ENCODE measurements at regions not wholly inside any gene's neighbourhood (a gene's known extent, or its start where the extent isn't known, plus 50 kb on each side); places are given as distances from the start of the nearest gene placed in this dataset.

DNA sequence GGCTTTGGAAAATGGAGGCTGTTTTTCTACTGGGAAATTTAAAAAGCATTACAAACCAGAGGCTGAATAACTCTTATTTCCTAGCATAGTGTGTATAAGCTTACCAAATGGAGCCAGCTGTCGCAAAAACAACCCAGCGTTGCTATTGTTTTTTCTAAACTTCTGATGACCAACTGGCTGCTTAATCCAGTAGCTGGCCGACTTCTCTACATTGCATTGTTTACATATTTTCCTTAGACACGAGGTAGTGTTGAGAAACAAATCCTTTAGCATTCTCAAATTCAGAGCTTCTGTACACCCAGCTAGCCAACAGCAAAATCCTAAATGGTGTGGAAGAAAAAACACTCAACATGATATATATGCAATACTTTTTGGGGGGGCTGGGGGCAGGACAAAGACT, 161.0 kb upstream of the ADAMTS9 start:
- no peak for DNase-seq (ENCODE audit: low read depth, low spot score)

DNA sequence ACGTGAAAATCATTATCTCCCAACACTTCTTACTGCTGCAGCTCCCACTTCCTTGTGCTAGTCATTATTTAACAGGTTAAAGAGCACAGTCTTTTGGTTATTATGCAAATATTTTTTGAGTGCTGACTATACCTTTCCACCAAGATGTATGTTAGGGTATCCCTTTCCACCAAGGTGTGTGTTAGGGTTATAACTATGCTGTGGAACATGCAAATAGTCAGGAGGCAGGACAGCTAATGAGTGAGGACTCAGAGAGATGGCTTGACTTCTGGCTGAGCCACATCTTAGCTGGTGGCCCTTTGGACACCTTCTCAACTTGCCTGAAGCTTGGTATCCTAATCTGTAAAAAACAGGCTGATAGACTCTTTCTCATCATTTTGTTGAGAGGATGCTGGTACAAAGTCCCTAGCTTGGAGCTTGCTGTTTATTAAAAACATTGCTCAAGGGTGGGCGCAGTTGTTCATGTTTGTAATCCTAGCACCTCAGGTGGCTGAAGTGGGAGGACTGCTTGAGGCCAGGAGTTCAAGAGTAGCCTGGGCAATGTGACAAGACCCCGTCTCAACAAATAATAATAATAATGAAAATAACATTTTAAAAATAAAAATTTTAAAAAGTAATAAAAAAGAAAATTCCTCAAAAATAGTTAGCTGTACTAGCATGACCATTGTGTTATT, 160.5 kb upstream of the ADAMTS9 start:
- no peak for DNase-seq (ENCODE audit: low read depth, low spot score)

DNA sequence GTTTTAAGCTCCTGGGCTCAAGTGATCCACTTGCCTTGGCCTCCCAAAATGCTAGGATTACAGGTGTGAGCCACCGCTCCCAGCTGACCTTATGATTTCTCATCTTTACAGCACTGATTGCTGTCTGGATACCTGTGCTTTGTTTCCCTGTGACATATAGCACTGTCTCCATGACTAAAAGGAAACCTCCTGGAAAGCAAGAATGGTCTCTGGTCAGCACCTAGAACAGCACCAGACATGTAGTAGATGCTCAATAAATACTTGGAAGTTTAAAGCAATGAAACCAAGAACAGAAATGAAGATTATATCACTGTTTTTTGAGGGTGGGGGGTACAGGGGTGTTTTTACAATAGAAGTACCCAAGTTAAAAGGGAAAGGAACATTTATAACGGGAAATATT, 156.8 kb upstream of the ADAMTS9 start:
- no peak for DNase-seq (ENCODE audit: low read depth, low spot score)

DNA sequence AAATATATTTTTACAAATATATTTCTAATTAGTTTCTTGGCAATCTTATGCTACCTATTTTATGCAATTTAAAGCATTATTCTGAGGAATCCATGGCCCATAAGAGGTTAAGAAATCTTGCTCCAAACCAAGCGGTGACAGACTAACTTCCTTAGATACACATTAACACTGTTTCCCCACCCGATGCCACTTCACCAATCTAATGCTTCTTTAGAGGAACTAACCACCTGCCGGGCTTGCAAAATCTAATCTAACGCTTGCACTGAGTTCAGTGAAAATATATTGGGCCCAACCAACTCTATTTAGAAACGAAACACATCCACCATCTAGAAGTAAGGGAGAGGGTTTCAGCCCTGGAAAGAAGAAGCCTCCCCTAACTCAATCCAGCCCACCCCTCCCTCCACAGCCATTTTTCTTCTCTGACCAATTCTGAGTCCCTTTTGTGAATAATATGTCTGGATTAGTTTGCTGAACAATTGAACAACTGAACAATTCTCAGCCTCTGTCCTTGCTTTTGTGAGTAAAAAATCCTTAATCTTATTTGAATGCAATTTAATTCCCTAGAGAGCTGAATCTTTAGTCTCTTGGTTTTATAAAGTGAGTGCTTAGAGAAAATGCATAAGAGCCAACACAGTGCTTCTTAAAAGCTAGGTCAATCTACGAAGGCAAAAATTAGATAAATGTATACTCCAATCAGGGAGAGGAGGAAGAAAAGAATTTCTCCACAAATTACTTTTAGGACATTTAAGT, 150.4 kb upstream of the ADAMTS9 start:
- DNase-seq (ENCODE audit: low read depth, low spot score) = no peak

DNA sequence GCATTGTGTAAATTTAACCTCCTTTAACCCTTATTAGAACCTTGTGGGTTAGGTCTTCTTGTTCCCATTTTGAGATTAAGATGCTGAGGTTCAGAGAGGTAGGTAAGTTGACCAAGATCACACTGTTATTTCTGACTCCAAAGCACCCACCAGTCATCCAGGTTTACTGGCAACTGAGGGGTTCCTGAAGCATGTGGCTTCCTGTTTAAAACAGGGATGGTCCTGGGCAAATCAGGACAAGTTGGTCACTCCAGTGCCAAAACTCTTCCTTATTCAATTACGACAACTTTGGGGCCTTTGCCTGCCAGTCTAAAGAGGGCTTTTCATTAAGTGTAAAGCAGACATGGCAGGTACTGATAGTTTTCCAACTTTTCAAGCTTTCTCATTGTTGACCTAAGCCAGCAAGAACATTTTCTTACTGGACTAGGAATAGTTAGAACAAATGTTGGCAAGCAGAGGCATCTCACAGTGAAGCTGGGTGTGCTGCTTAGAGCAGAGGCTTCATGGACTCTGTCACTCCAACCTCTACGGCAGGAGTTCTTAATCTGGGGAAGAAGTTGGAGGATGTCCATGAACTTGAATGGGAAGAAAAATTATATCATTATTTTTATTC, 149.4 kb upstream of the ADAMTS9 start:
- DNase-seq (ENCODE audit: low read depth, low spot score) = no peak

DNA sequence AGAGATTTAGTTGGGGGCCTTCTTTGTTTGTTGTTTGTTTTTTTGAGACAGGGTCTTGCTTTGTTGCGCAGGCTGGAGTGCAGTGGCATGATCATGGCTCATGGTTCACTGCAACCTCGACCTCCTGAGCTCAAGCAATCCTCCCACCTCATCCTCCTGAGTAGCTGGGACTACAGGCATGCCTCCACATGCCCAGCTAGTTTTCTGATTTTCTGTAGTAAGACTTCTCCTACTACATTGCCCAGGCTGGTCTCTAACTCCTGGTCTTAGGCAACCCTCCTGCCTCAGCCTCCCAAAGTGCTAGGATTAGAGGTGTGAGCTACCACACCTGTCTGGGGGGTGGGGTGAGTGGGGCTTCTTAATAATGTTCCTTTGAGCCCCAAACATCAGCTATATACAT, 148.3 kb upstream of the ADAMTS9 start:
- no peak for DNase-seq (ENCODE audit: low read depth, low spot score)

DNA sequence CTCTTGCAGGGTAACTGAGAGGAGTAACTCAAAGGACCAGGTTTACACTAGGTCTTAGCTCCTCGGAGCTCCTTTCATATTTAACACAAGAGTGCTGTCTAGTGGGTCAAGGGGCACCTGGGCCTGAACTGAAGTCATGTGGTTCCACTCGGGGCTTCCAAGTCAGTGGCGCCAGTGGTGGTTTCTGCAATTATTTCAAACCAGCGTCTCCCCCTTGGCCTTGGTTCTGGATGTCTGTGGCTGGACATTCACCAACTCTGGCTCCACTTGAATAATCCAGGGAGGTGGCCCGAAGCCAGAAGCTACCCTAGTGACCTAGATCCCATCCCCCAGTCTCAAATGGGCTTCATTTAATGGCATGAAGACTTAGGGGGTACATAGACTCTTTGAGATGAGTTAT, 144.3 kb upstream of the ADAMTS9 start:
- DNase-seq (ENCODE audit: low read depth, low spot score) = no peak

DNA sequence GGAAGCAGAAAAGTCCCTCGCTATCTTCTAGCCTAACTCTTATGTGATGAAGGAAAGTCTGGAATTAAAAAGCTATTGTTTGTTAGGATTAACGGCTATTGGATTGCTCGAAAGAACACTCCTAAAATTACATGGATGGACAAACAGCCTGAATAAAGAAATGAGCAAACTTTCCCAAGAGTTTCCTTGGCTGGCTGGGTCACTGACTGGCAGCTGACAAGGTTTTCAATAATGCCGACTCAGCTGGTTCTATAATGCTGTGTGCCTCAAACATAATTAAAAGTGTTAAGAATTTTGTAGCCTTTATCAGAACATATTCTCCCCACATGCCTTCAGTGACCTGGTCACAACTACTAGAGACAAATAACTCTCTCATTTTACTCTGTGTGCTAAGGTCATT, 142.9 kb upstream of the ADAMTS9 start:
- DNase-seq (ENCODE audit: low read depth, low spot score) = no peak

DNA sequence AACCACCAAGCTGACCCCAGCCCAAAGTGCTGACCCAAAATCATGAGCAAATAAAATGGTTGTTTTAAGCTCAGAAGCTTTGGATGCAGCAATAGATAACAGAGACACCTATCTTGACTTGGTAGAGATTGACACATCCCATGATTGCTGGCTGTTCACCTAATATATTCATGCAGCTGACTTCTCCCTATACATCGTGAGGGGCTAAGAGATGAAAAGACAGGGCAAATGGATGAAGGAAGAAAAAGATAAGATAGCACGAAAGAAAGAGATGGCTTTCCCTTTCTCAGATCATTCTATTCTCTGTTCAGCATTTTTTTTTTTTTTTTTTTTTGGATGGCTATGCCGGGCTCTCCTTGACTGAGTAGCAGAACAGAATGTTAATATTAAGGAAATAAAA, 141.5 kb upstream of the ADAMTS9 start:
- no peak for DNase-seq (ENCODE audit: low read depth, low spot score)

DNA sequence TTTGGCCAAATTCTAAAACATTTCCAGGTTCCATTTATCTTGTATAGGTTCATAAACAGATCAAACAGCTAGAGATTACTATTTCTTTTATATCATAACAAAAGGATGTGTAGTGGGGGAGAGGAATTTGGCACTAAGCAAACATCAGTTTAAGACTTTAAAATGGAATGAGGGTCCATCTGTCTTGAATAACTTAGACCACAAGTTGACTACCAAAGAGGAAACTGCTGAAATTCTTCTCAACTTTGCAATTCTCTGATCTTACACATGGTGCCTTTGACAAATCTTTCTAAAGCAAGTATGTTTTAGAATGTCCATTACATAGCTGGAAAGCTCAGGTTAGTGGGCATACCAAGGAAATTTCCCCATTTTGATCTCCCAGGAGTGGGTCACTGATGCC, 140.5 kb upstream of the ADAMTS9 start:
- DNase-seq (ENCODE audit: low read depth, low spot score) = no peak

DNA sequence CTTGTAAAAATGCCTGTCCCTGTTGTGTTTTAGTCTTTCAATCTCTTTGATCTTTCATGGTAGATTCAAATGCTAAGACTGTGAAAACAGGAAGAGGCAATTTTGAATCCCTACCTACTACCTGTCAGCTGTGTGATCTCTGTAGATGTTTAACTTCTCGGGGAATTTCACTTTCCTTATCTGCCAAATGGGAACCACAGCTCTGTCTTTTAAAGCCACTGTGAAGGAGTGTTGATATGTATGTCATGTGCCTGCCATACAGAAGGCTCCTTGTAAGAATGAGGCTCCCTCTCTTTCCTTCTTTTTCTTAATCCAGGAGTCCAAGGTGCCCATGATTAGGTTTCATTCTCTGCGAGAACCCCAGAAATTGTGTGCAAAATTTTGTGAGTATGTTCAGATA, 139.6 kb upstream of the ADAMTS9 start:
- no peak for DNase-seq (ENCODE audit: low read depth, low spot score)

DNA sequence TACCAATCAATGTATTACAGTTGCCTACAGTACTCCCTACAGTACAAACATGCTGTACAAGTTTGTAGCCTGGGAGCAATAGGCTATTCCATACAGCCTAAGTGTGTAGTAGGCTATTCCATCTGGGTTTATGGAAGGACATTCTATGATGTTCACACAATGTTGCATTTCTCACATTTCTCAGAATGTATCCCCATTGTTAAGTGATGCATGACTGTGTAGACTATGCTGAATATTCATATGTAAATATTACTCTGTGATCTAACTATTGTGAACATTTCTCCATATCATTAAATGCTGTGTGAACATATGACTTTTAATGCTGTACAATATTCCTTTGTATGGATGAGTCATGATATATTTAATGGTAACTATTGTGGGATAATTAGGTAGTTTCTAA, 139.2 kb upstream of the ADAMTS9 start:
- DNase-seq (ENCODE audit: low read depth, low spot score) = no peak

DNA sequence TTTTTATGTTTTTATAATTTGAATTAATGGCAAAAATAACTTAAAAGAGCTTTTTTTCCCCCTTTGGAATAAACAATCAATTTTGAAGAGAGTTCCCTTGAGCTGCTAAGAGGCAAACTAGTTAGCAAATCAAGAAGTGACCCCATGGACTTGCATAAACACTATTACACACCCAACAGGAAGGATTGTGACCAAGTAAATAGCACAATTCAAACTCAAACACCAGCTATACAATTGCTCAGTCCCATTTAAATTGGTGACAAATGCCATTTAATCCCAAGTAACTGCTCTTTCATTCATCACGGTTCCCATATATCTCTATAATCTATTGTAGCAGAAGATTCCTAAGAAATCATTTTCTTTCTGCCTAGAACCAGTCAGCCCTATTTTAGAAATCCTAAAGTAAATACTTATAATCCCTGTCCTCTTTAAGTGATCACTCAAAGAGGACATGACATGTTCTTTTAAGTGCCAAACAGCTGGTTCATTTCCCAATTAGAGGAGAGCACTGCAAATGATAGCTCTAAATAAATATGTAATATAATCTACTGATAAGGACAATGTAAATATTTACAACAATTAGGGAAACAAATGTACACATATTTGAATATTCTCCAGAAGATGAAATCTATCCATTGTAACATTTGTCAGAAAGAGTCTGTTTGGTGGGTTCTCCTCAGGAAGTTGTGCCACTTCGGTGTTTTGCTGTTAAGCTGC, 137.8 kb upstream of the ADAMTS9 start:
- DNase-seq (ENCODE audit: low read depth, low spot score) = no peak

DNA sequence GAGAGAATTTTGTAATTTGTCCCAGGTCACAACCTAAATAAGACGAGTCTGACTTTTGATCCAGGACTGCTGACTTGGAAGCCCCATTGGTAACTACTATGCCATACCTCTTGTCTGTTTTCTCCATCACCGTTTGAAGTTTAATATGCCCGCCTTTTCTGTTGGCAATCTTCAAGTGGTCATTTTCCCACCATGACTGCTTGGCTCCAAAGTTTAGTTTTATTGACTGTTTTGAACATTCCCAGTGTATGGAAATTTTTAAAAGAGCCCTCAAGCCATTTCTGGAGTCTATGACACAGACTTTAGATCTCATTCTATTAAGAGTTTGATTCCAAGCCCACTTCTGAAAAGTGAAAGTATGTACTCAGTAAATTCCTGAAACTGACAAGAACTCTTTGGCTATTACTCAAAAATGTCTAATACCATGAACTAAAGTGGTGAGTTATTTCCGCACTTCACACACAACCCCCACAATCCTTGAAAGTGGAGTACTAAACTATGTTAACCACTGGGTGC, 136.7 kb upstream of the ADAMTS9 start:
- DNase-seq (ENCODE audit: low read depth, low spot score) = no peak

DNA sequence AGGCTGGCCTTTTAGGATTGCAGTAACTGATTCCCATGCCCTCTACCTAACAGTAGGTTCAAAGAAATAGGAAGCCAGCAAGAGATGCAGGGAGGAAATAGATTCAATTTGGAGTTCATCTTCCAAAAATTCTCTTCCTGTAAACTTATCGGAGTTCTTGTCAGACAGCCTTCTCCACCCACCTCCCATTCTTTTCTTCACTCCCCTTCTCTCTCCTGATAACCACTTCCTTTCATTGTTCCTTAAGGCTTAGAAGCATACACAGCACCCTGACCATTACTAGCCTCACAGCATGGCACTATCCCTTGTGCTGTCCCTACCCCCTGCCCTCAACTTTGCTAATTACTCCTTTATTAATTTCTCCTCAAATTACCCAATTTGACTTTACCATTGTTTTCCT, 130.4 kb upstream of the ADAMTS9 start:
- no peak for DNase-seq (ENCODE audit: low read depth, low spot score)

DNA sequence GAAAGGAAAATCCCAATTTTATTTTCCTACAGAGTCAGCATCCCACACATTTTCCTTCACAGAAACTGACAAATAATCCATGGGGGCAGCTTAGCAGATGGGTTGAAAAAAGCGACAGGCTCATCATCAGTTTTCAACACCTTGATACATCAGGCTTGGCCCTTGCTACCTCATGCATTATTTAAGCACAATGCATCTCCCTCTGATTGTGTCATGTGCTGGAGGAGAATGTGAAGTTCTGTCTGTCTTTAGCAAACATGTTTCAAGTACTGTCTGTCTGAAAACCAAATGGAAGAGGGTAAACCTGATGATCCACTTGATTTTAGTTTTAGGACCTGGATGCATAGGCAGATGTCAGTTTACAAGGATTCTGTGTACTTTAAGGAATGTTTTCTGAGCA, 128.6 kb upstream of the ADAMTS9 start:
- DNase-seq (ENCODE audit: low read depth, low spot score) = no peak

DNA sequence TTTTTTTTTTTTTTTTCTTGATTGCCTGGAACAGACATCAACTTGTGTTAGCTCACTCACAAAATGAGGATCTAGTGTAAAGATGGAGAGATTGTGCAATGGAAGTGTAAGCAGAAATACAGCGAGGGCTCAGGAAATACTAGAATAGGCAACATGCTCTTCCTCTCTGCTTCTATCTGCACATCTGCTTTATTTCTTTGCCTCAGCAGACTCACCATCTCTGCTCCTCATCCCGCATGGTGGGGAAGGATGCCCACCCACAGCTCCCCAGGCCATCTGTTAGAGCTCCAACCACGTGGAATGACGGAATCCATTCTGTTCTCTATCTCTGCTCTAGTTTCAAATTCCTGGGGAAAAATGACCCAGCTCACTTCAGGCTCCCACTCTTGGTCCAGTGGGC, 128.0 kb upstream of the ADAMTS9 start:
- DNase-seq (ENCODE audit: low read depth, low spot score) = no peak

DNA sequence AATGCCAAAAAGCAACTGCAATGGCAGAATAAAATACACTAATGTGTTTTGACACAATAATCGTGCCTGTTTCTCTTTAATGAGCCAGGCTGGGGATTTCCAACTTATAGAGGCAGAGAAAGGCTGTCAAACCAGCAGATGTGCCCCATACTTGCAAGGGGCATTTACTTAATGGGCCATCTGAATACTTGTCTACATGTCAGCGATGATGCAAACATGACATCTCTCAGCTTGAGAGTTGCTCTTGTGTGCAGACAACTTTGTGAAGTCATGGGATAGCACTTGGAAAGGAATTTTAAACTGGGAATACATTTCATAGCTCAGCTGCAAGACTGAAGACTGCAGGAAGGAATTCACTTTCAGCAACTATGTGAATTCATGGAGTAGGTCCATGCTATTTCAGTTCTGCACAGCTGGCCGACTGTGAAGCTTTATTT, 127.4 kb upstream of the ADAMTS9 start:
- DNase-seq (ENCODE audit: low read depth, low spot score) = no peak

DNA sequence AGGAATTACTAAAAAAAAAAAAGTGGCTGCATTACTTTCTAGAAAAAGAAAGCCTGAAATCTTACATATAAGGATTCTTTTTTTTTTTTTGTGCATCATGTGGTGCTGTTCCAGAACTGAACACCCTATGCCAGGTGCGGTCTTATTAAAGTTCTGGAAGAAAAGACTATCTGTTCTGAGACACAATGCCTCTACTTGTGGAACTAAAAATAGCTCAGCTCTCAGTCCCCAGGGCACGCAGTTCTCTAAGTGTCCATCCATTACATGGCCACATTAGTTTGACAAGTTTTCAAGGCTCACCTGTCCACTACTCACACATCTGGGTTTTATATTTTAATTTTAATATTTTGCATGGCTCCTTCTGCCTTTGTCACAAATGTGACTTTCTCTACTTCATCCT, 126.6 kb upstream of the ADAMTS9 start:
- no peak for DNase-seq (ENCODE audit: low read depth, low spot score)

DNA sequence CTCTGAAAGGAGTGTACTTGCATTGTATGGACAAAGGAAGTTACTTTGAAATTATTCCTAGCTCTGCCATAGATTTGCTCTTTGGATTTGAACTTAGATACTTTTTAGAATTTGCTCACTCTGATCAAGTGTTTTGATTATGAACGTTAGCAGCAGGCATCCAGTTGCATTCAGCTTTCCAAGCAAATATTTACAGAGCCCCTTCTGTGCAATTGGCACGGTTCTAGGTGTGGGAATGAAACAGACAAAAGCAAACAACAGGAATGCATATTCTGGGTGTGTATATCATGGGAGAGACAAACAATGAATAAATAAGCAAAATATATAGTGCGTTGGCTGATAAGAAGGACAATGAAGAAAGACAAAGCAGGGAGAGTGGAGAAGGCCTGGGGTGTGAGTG, 125.5 kb upstream of the ADAMTS9 start:
- no peak for DNase-seq (ENCODE audit: low read depth, low spot score)

DNA sequence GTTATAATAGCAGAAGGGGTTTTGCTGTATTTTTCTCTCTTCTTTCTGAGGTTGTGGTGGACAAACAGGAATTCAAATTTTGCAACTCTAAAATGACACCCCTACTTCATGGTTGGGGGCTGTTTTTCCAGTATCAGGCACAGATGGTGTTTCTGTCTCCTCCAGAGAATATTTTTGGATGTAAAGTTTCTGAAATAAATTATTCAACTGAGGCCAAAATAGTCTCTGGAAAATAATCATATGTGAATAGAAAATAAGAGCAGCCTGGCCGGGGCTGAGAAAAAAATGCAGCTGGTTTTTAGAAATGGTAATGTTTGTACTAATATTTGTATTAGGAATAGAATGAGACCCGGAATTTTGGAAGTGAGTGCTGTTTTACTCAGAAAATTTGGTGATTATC, 121.3 kb upstream of the ADAMTS9 start:
- no peak for DNase-seq (ENCODE audit: low read depth, low spot score)

DNA sequence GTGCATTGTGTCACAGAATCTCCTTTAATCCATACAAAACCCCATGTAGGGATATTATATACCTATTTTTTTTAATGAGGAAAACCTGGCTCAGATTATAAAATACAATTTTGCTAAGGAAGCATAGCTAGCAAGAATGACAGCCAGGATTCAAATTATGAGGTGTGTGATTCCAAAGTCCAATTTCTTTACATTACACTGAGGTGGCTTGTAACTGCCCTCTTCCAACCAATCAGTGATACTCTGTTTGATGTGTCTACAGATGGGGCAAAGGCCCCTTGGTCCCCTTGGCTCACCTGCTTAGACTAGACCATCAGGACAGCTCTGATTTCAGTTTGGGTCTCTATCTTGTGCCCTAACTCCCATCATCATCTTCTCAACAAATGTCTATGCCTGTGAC, 120.3 kb upstream of the ADAMTS9 start:
- DNase-seq (ENCODE audit: low read depth, low spot score) = no peak
